ENCODE measurements at regions not wholly inside any gene's neighbourhood (a gene's known extent, or its start where the extent isn't known, plus 50 kb on each side); places are given as distances from the start of the nearest gene placed in this dataset.

DNA sequence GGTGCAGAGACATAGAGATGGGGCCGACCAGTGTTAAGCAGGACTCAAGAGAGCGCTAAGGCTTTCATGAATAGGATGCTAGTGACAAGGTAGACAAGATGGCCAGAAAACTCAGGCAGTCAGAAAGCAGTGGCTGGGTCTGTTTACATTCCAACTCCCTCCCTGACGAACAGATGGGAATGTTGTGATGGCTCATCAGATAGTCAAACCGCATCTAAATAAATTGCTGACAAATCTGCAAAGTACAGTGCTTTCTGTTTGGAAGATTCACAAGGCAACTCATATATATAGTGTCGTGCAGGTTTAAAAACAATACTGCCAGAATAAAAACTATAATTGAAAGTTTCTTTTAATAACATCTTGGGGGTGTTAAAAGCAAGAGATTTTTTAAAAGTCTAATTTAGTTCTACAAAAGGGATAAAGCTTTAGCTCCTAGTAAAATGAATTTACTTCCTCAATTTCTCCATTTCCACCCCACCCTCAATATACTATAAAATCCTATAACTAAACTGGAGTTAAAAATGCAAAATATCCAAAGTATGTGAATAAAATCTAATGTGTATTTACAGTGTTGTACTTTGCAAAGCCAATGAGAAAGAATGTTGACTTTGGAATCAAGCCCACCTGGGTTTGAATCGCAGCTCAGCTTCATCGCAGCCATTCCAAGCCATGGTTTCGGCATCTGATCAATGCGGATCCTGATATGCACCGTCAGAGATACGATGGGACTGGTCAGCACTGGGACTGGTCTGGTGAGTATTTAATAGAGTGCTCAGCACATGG lies 247.3 kb upstream of the PDE10A start:
- TF ChIP-seq POLR2AphosphoS5 (IDR thresholded peaks at IDR 0.05) (no peak), POLR2A (IDR thresholded peaks at IDR 0.05) (no peak)
- TF ChIP-seq, protein P1, sequence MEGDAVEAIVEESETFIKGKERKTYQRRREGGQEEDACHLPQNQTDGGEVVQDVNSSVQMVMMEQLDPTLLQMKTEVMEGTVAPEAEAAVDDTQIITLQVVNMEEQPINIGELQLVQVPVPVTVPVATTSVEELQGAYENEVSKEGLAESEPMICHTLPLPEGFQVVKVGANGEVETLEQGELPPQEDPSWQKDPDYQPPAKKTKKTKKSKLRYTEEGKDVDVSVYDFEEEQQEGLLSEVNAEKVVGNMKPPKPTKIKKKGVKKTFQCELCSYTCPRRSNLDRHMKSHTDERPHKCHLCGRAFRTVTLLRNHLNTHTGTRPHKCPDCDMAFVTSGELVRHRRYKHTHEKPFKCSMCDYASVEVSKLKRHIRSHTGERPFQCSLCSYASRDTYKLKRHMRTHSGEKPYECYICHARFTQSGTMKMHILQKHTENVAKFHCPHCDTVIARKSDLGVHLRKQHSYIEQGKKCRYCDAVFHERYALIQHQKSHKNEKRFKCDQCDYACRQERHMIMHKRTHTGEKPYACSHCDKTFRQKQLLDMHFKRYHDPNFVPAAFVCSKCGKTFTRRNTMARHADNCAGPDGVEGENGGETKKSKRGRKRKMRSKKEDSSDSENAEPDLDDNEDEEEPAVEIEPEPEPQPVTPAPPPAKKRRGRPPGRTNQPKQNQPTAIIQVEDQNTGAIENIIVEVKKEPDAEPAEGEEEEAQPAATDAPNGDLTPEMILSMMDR (IDR thresholded peaks at IDR 0.05), result no peak
- H3K4me3 ChIP-seq, result no peak overlapping the region
- intact Hi-C loops (cut with DNase I), result no loop called here
- H3K4me1 ChIP-seq (replicated peaks), result no peaks in the 10 kb centered on the region
- H3K27me3 ChIP-seq (replicated peaks; ENCODE audit: insufficient read depth), result no peaks in the 10 kb centered on the region
- DNase-seq (ENCODE audit: low spot score), result no peak
- H3K27ac ChIP-seq, result no peak overlapping the region
- H3K9me3 ChIP-seq, result no peaks in the 10 kb centered on the region
- 35% methylated on average over 11 of the region's 11 CpGs for WGBS
- H3K36me3 ChIP-seq, result no peaks in the 10 kb centered on the region

DNA sequence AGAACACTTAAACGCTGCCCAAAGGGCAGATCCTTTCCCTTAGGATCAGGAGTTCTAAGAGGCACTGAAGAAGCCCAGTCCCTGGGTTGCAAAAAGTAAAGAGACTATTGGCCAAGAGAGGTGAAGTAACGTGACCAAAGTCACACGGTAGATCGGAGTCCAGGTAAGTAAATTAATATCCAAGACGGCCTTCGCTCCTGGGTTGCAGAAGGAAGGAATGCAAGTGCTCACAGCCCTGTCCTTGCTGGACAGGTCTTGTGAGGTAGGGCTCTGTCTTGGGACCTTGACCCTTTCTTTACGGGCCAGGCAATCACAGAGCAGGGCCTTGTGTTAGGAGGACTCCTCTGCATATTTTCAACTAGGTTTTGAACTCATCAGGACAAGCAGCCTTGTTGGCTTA lies 243.7 kb upstream of the PDE10A start:
- no peaks in the 10 kb centered on the region for H3K9me3 ChIP-seq
- TF ChIP-seq POLR2AphosphoS5 (IDR thresholded peaks at IDR 0.05) (no peak), POLR2A (IDR thresholded peaks at IDR 0.05) (no peak)
- TF ChIP-seq, protein P1 (IDR thresholded peaks at IDR 0.05), result no peak
- no peaks in the 10 kb centered on the region for H3K27me3 ChIP-seq (replicated peaks; ENCODE audit: insufficient read depth)
- WGBS, result 80% methylated on average over 7 of the region's 7 CpGs
- H3K4me3 ChIP-seq, result no peak overlapping the region
- H3K4me1 ChIP-seq (replicated peaks), result no peaks in the 10 kb centered on the region
- no peak overlapping the region for H3K27ac ChIP-seq
- intact Hi-C loops (cut with DNase I), result no loop called here
- H3K36me3 ChIP-seq, result no peaks in the 10 kb centered on the region
- no peak for DNase-seq (ENCODE audit: low spot score)

DNA sequence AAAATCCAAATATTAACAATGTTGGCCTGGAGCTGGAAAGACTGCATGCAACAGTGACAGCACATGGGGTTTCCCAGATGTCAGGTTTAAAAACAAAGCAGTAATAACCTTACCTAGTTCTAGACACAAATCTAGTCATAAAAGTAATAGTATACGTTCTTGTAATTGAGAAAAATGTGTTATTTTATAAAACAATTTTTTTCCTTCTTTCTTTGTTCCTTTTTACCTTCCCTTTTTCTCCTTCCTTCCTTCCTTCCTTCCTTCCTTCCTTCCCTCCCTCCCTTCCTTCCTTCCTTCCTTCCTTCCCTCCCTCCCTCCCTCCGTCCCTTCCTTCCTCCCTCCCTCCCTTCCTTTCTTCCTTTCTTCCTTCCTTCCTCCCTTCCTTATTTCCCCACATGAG lies 242.7 kb upstream of the PDE10A start:
- no peak for DNase-seq (ENCODE audit: low spot score)
- H3K9me3 ChIP-seq, result no peaks in the 10 kb centered on the region
- H3K36me3 ChIP-seq, result no peaks in the 10 kb centered on the region
- H3K27me3 ChIP-seq (replicated peaks; ENCODE audit: insufficient read depth), result no peaks in the 10 kb centered on the region
- intact Hi-C loops (cut with DNase I), result no loop called here
- TF ChIP-seq POLR2A (IDR thresholded peaks at IDR 0.05) (no peak), POLR2AphosphoS5 (IDR thresholded peaks at IDR 0.05) (no peak)
- TF ChIP-seq, protein P1 (IDR thresholded peaks at IDR 0.05), result no peak
- 81% methylated on average over 2 of the region's 2 CpGs for WGBS
- H3K4me1 ChIP-seq (replicated peaks), result no peaks in the 10 kb centered on the region
- H3K4me3 ChIP-seq, result no peak overlapping the region
- no peak overlapping the region for H3K27ac ChIP-seq

DNA sequence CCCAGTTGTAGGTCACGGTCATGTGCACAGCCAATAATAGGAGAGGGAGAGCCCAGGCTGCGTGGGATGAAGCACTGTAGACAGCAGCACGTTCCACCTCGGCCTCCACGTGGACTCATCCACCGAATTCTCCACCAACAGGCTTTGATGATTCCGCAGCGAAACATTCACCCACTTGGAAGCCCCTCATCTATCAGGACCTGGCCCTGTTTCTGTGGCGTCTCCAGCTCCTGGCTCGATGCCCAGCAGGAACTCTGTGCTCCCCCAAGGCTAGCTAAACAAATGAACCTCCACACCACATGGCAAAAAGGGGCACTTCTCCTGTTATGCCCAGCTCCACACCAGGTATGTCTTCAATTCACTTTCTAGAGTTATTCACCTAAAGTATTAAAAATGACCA lies 237.9 kb upstream of the PDE10A start:
- TF ChIP-seq POLR2AphosphoS5 (IDR thresholded peaks at IDR 0.05), result no peak
- TF ChIP-seq POLR2A (IDR thresholded peaks at IDR 0.05), result no peak
- TF ChIP-seq, protein P1 (IDR thresholded peaks at IDR 0.05), result no peak
- no peak overlapping the region for H3K27ac ChIP-seq
- H3K4me3 ChIP-seq, result no peak overlapping the region
- no peaks in the 10 kb centered on the region for H3K36me3 ChIP-seq
- DNase-seq (ENCODE audit: low spot score), result no peak
- intact Hi-C loops (cut with DNase I), result no loop called here
- no peaks in the 10 kb centered on the region for H3K9me3 ChIP-seq
- H3K27me3 ChIP-seq (replicated peaks; ENCODE audit: insufficient read depth), result no peaks in the 10 kb centered on the region
- H3K4me1 ChIP-seq (replicated peaks), result no peaks in the 10 kb centered on the region
- 64% methylated on average over 10 of the region's 10 CpGs for WGBS

DNA sequence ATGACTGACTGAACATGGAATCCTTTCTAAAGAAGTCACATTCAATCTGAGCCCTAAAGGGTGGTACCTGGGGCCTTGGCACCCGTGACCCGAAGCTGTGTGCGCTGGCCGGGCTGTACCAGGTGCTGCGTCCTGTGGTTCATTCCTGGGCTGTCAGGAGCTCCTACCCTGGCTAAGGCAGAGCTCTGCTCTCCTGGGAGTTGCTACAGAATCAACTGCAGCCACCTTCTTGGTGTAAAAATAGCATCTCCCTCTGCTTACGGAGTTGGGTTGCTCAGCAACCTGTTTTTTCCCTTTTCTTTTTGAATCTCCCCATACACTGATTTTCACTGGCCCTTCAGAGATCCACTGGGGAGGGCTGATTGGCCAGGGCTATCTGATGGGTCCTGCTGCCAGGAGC lies 236.6 kb upstream of the PDE10A start:
- Histone ChIP-seq H3K27me3 (replicated peaks; ENCODE audit: insufficient read depth) (no peaks in the 10 kb centered on the region), H3K9me3 (no peaks in the 10 kb centered on the region), H3K36me3 (no peaks in the 10 kb centered on the region), H3K4me1 (replicated peaks) (no peaks in the 10 kb centered on the region), H3K4me3 (no peak overlapping the region), H3K27ac (no peak overlapping the region)
- TF ChIP-seq POLR2A (IDR thresholded peaks at IDR 0.05) (no peak), POLR2AphosphoS5 (IDR thresholded peaks at IDR 0.05) (no peak)
- TF ChIP-seq, protein P1 (IDR thresholded peaks at IDR 0.05), result no peak
- no peak for DNase-seq (ENCODE audit: low spot score)
- 77% methylated on average over 6 of the region's 6 CpGs for WGBS
- intact Hi-C loops (cut with DNase I), result no loop called here

Measured in prostate gland (tissue), 2 donors.